HK-2 (cell line): ENCODE measurements at regions not wholly inside any gene's neighbourhood (a gene's known extent, or its start where the extent isn't known, plus 50 kb on each side); places are given as distances from the start of the nearest gene placed in this dataset.
"Not testable (repeated sequence)": the region's sequence is repeated elsewhere in the genome, so short reads cannot be mapped to it uniquely, and the experiment has no call there.

ENCODE experiments used
- DNase-seq: peaks from one replicate; pipeline ENCODE4 v3.0.0-alpha.2; 2018; ENCODE audit not compliant: unreplicated experiment

GRCh38 chr4:38516190-38516589, 147.8 kb upstream of the KLF3 start:
- DNase-seq = no peak

- DNase-seq = no peak
Measured at GRCh38 chr4:38519666-38520065, 144.3 kb upstream of the KLF3 start.

- no peak for DNase-seq
Measured at GRCh38 chr4:38523054-38523453, 140.9 kb upstream of the KLF3 start.

- no peak for DNase-seq
Measured at GRCh38 chr4:38523524-38524448, 140.2 kb upstream of the KLF3 start.

- DNase-seq = no peak
Measured at GRCh38 chr4:38526412-38526811, 137.6 kb upstream of the KLF3 start.

- no peak for DNase-seq
Measured at GRCh38 chr4:38529189-38530115, 134.5 kb upstream of the KLF3 start.

- no peak for DNase-seq
Measured at GRCh38 chr4:38530486-38530885, 133.5 kb upstream of the KLF3 start.

- no peak for DNase-seq
Measured at GRCh38 chr4:38531141-38531727, 132.8 kb upstream of the KLF3 start.

GRCh38 chr4:38532908-38533499, 131.0 kb upstream of the KLF3 start:
- no peak for DNase-seq

GRCh38 chr4:38534344-38535045, 129.5 kb upstream of the KLF3 start:
- DNase-seq = no peak

- DNase-seq = not testable (repeated sequence)
Measured at GRCh38 chr4:38535071-38535470, 128.9 kb upstream of the KLF3 start.

- no peak for DNase-seq
Measured at GRCh38 chr4:38535717-38536116, 128.3 kb upstream of the KLF3 start.

GRCh38 chr4:38536716-38537115, 127.3 kb upstream of the KLF3 start:
- DNase-seq = no peak

- no peak for DNase-seq
Measured at GRCh38 chr4:38537666-38538065, 126.3 kb upstream of the KLF3 start.

- DNase-seq = no peak
Measured at GRCh38 chr4:38538517-38538916, 125.5 kb upstream of the KLF3 start.

- DNase-seq = no peak
Measured at GRCh38 chr4:38539501-38539900, 124.5 kb upstream of the KLF3 start.

- no peak for DNase-seq
Measured at GRCh38 chr4:38547052-38547451, 116.9 kb upstream of the KLF3 start.

- DNase-seq = no peak
Measured at GRCh38 chr4:38548256-38548655, 115.7 kb upstream of the KLF3 start.

GRCh38 chr4:38559374-38559773, 104.6 kb upstream of the KLF3 start:
- no peak for DNase-seq

- DNase-seq = no peak
Measured at GRCh38 chr4:38560340-38560739, 103.7 kb upstream of the KLF3 start.
